GM12892 (cell line): ENCODE measurements at regions not wholly inside any gene's neighbourhood (a gene's known extent, or its start where the extent isn't known, plus 50 kb on each side); places are given as distances from the start of the nearest gene placed in this dataset.

Experiments used
- POLR2A ChIP-seq: IDR thresholded peaks from 2 replicates; pipeline ENCODE4 v1.6.1; 2011; ENCODE audit warnings: low read depth, low read length, control low read depth
- POLR2AphosphoS5 ChIP-seq: IDR thresholded peaks from 2 replicates; pipeline ENCODE4 v1.6.1; 2011; ENCODE audit warnings: low read depth, low read length, control low read depth

DNA sequence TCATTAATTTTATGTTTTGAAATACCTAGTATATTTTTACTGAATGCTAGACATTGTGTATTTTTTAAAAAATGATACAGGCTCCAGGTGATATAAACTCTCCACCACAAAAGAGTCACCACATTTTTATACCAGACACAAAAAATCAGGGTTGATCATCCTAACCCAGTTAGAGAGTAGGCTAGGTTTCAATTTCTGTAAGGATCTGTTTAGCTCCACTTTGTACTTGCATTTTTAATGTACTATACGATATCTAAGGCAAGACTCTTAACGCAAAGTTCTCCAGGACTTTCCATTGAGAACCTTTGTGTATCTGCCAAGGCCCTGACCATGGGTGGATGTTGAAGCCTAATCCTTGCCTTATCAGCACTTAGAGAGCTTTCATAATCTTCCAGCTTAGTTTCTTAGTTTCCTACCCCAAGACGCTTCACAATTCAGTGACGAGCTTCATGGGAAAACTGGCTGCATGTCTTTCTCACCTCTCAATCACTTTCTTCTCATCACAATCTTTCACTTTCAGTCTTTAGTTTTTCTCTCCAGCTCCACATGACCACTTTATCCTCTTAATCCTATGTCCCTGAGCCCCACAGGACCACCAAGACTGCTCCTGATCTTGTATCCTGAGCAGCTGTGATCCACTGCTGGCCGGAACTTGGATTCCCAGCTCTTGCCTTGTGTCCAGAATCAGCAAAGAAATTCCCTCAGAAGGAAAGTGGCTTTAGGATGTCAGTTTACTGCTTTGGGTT, 635.8 kb downstream of the RNF144A start:
- no peak for TF ChIP-seq POLR2A
- no peak for TF ChIP-seq POLR2AphosphoS5
